SK-N-MC (cell line): ENCODE measurements at regions not wholly inside any gene's neighbourhood (a gene's known extent, or its start where the extent isn't known, plus 50 kb on each side); places are given as distances from the start of the nearest gene placed in this dataset.

Source experiments
- EZH2 ChIP-seq: fragments of 200-600 bp; sonication (generic); IDR thresholded peaks from one replicate; pipeline ENCODE4 v1.6.1; 2017; ENCODE audit warnings: antibody characterized with exemption
- FOXP2 ChIP-seq: optimal IDR thresholded peaks from 2 replicates; pipeline ENCODE3; 2011; ENCODE audit warnings: mild to moderate bottlenecking, moderate library complexity; ENCODE audit not compliant: insufficient read depth; ENCODE audit errors: extremely low read length, control extremely low read depth
- POLR2AphosphoS5 ChIP-seq: IDR thresholded peaks from 2 replicates; pipeline ENCODE4 v1.6.1; 2012; ENCODE audit warnings: mild to moderate bottlenecking, low read depth, low read length, borderline replicate concordance

DNA sequence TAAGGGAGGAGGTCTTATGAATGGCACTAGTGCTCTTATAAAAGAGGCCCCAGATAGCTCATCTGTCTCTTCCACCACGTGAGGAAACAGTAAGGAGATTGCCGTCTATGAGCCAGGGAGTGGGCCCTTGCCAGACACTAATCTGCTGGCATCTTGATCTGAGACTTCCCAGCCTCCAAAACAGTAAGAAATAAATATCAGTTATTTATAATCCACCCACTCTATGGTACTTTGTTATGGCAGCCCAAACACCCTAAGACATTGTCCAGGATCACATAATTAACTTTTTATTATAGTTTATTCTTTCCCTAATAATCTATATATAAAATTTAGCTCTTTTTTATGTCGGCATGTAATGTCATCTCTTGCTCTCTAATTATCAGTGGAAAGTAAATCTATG lies 144.0 kb upstream of the IRF2BP2 start:
- TF ChIP-seq POLR2AphosphoS5, result no peak
- no peak for TF ChIP-seq EZH2
- no peak for TF ChIP-seq FOXP2
